ENCODE measurements at regions not wholly inside any gene's neighbourhood (a gene's known extent, or its start where the extent isn't known, plus 50 kb on each side); places are given as distances from the start of the nearest gene placed in this dataset.
"Not testable (repeated sequence)": the region's sequence is repeated elsewhere in the genome, so short reads cannot be mapped to it uniquely, and the experiment has no call there.

GRCh38 chr10:124159153-124159552, 65.8 kb upstream of the CHST15 start:
- no peak for DNase-seq

- no peak for DNase-seq
These were observed 65.2 kb upstream of the CHST15 start for GRCh38 chr10:124158592-124158991.

- no peak for DNase-seq
These were observed 63.9 kb upstream of the CHST15 start for GRCh38 chr10:124157271-124157681.

- no peak for DNase-seq
These were observed 63.3 kb upstream of the CHST15 start for GRCh38 chr10:124156524-124157260.

- no peak for DNase-seq
These were observed 62.5 kb upstream of the CHST15 start for GRCh38 chr10:124155781-124156435.

GRCh38 chr10:124153023-124153826, 59.8 kb upstream of the CHST15 start:
- peak; percentile 6 for DNase-seq

- DNase-seq = no peak
These were observed 59.0 kb upstream of the CHST15 start for GRCh38 chr10:124152139-124153022.

- DNase-seq = no peak
These were observed 58.2 kb upstream of the CHST15 start for GRCh38 chr10:124151466-124152095.

GRCh38 chr10:124150807-124151417, 57.5 kb upstream of the CHST15 start:
- DNase-seq = no peak

GRCh38 chr10:124150189-124150806, 56.9 kb upstream of the CHST15 start:
- DNase-seq = no peak

- peak; percentile 7 for DNase-seq
These were observed 56.0 kb upstream of the CHST15 start for GRCh38 chr10:124149189-124150042.

GRCh38 chr10:124148509-124149188, 55.3 kb upstream of the CHST15 start:
- not testable (repeated sequence) for DNase-seq

- DNase-seq = no peak
These were observed 53.1 kb upstream of the CHST15 start for GRCh38 chr10:124146483-124146882.

GRCh38 chr10:124145109-124145870, 51.9 kb upstream of the CHST15 start:
- no peak for DNase-seq

- DNase-seq = no peak
These were observed 51.1 kb upstream of the CHST15 start for GRCh38 chr10:124144536-124144935.

- no peak for DNase-seq
These were observed 50.3 kb upstream of the CHST15 start for GRCh38 chr10:124143721-124144120.
